Pons (tissue), 1 donor: ENCODE measurements at regions not wholly inside any gene's neighbourhood (a gene's known extent, or its start where the extent isn't known, plus 50 kb on each side); places are given as distances from the start of the nearest gene placed in this dataset.

Source experiments
- DNase-seq: peaks from one replicate; pipeline ENCODE4 v3.0.0-alpha.2; 2016; ENCODE audit warnings: low spot score

- peak; percentile 12 for DNase-seq
Observed at GRCh38 chr12:113684908-113685782, 213.5 kb upstream of the LHX5 start.

- DNase-seq, result no peak
Observed at GRCh38 chr12:113684053-113684907, 212.6 kb upstream of the LHX5 start.

- DNase-seq, result no peak
Observed at GRCh38 chr12:113683574-113683973, 211.9 kb upstream of the LHX5 start.

- no peak for DNase-seq
Observed at GRCh38 chr12:113680868-113681267, 209.2 kb upstream of the LHX5 start.

- DNase-seq, result no peak
Observed at GRCh38 chr12:113678223-113679119, 206.8 kb upstream of the LHX5 start.

- DNase-seq, result no peak
Observed at GRCh38 chr12:113676547-113676946, 204.9 kb upstream of the LHX5 start.

GRCh38 chr12:113676117-113676516 lies 204.4 kb upstream of the LHX5 start:
- DNase-seq, result no peak

GRCh38 chr12:113674996-113675395 lies 203.3 kb upstream of the LHX5 start:
- DNase-seq, result no peak

GRCh38 chr12:113674302-113674701 lies 202.6 kb upstream of the LHX5 start:
- no peak for DNase-seq

GRCh38 chr12:113673458-113674238 lies 202.0 kb upstream of the LHX5 start:
- no peak for DNase-seq

- DNase-seq, result no peak
Observed at GRCh38 chr12:113670742-113671141, 199.1 kb upstream of the LHX5 start.

- DNase-seq, result no peak
Observed at GRCh38 chr12:113667676-113668356, 196.1 kb upstream of the LHX5 start.

GRCh38 chr12:113667095-113667494 lies 195.4 kb upstream of the LHX5 start:
- DNase-seq, result no peak

- no peak for DNase-seq
Observed at GRCh38 chr12:113666223-113666622, 194.6 kb upstream of the LHX5 start.

GRCh38 chr12:113665457-113665856 lies 193.8 kb upstream of the LHX5 start:
- DNase-seq, result no peak

GRCh38 chr12:113664224-113664681 lies 192.6 kb upstream of the LHX5 start:
- no peak for DNase-seq

- DNase-seq, result no peak
Observed at GRCh38 chr12:113663396-113663795, 191.7 kb upstream of the LHX5 start.

- DNase-seq, result no peak
Observed at GRCh38 chr12:113660936-113661335, 189.3 kb upstream of the LHX5 start.

- DNase-seq, result no peak
Observed at GRCh38 chr12:113659416-113659815, 187.7 kb upstream of the LHX5 start.

- no peak for DNase-seq
Observed at GRCh38 chr12:113659015-113659414, 187.3 kb upstream of the LHX5 start.
